ENCODE measurements at regions not wholly inside any gene's neighbourhood (a gene's known extent, or its start where the extent isn't known, plus 50 kb on each side); places are given as distances from the start of the nearest gene placed in this dataset.
A peak's percentile ranks its signal among the peaks of the same experiment; 100 is the strongest.

GRCh38 chr13:99911069-99911964 lies 60.2 kb downstream of the ZIC5 start:
- Histone ChIP-seq H3K27me3 (replicated peaks in 1 of 4; ENCODE audit: control insufficient read depth in 3 of 4, extremely low read depth in 1 of 4, insufficient read depth in 3 of 4, low read length in 3 of 4) (no peaks in the 10 kb centered on the region), H3K9ac (replicated peaks in 1 of 4; ENCODE audit: extremely low read depth in 1 of 4, low read depth in 3 of 4, low read length in 3 of 4) (no peak overlapping the region), H3K18ac (ENCODE audit: extremely low read depth, low read length) (peak overlapping the region; percentile 34), H3K36me3 (ENCODE audit: control insufficient read depth in 2 of 4, insufficient read depth in 4 of 4, low read length in 3 of 4) (no peaks in the 10 kb centered on the region), H2BK15ac (ENCODE audit: low read length) (0 out of 2 replicates have a peak overlapping the region, but pooled peaks have one; percentile 100), H4K8ac (ENCODE audit: extremely low read depth, insufficient read depth, low read length) (no peak overlapping the region), H3K4me3 (ENCODE audit: extremely low read depth in 1 of 4, insufficient read depth in 2 of 4, low read depth in 3 of 4, low read length in 4 of 4) (no peak overlapping the region), H3K56ac (replicated peaks; ENCODE audit: insufficient read length, low read depth, low read length) (no peak overlapping the region), H4K91ac (replicated peaks; ENCODE audit: insufficient read length, low read length) (peak overlapping the region; percentile 57), H3K23me2 (ENCODE audit: low read depth, low read length) (no peaks in the 10 kb centered on the region), H3K79me2 (ENCODE audit: control insufficient read depth in 1 of 2, insufficient read depth in 2 of 2, low read length in 2 of 2) (no peaks in the 10 kb centered on the region), H3K23ac (ENCODE audit: insufficient read length) (no peak overlapping the region), H2BK120ac (replicated peaks; ENCODE audit: low read depth, low read length) (no peak overlapping the region), H4K20me1 (replicated peaks in 1 of 2; ENCODE audit: control insufficient read depth in 1 of 2, insufficient read depth in 2 of 2, low read length in 2 of 2) (no peaks in the 10 kb centered on the region), H2AFZ (ENCODE audit: low read length) (no peak overlapping the region), H3K4me1 (replicated peaks in 1 of 4; ENCODE audit: control insufficient read depth in 3 of 4, insufficient read depth in 4 of 4, low read length in 3 of 4) (peaks cover 1 to 6% (median 3%) of the 10 kb centered on the region in 4 experiments; a peak in 5 of 7 replicates), H4K5ac (ENCODE audit: insufficient read length, low read depth, low read length) (no peak overlapping the region), H3K79me1 (ENCODE audit: low read depth, low read length) (no peaks in the 10 kb centered on the region), H2BK20ac (ENCODE audit: low read length) (peak overlapping the region; percentile 24), H2BK5ac (ENCODE audit: low read depth, low read length) (peak overlapping the region; percentile 60; the same call in 1 of the 2 replicates), H3K4me2 (ENCODE audit: insufficient read depth in 1 of 2, low read depth in 2 of 2, low read length in 2 of 2) (no peak overlapping the region), H3K14ac (ENCODE audit: insufficient read length) (no peak overlapping the region), H3K9me3 (ENCODE audit: insufficient read depth in 2 of 2, low read depth in 1 of 2, low read length in 1 of 2) (no peaks in the 10 kb centered on the region), H3K27ac (ENCODE audit: low read depth, low read length) (no peak overlapping the region), H2AK5ac (ENCODE audit: low read depth, low read length) (peak overlapping the region; percentile 78; the same call in 1 of the 2 replicates), H2BK12ac (ENCODE audit: low read depth, low read length) (peak overlapping the region; percentile 96; the same call in 1 of the 2 replicates), H3K4ac (replicated peaks; ENCODE audit: insufficient read length, low read depth, low read length) (peak overlapping the region; percentile 6)
- 90% methylated on average over 16 of the region's 16 CpGs; no CpG with 5 or more reads in 1 of the 2 experiments for WGBS, 2 experiments (ENCODE audit: extremely low coverage in 1 of 2, insufficient coverage in 1 of 2, insufficient read length in 1 of 2, insufficient replicate concordance in 2 of 2, low coverage in 1 of 2, low lambda C conversion rate in 2 of 2, missing lambda C conversion rate in 1 of 2)
- DNase-seq (ENCODE audit: low read depth in 1 of 2, low spot score in 2 of 2) (no peak), FAIRE-seq (no peak)
- POLR2A ChIA-PET (ENCODE audit: partially characterized antibody): interaction anchor here (1.4 kb wide), 1 partner anchor 13 kb away, joined by 3 read pairs; no protein-coding TSS in a partner anchor
- CTCF ChIA-PET (ENCODE audit: partially characterized antibody): interaction anchor here (2.2 to 6.1 kb wide), 5 partner anchors 11 to 253 kb away, joined by 5 to 93 read pairs (median 58); no protein-coding TSS in a partner anchor
- TF ChIP-seq EP300 (IDR thresholded peaks at IDR 0.05; ENCODE audit: borderline replicate concordance in 1 of 2, low read depth in 2 of 2, low read length in 2 of 2) (no peak), SP1 (IDR thresholded peaks at IDR 0.05; ENCODE audit: low read depth, low read length) (no peak), SP2 (IDR thresholded peaks at IDR 0.05; ENCODE audit: low read length) (no peak), TEAD4 (IDR thresholded peaks at IDR 0.05; ENCODE audit: low read depth, low read length) (no peak), CBX5 (IDR thresholded peaks at IDR 0.05; ENCODE audit: low read depth, low read length) (no peak), POLR2AphosphoS5 (IDR thresholded peaks at IDR 0.05; ENCODE audit: low read depth, low read length) (no peak), SIRT6 (IDR thresholded peaks at IDR 0.05; ENCODE audit: low read length) (no peak), KDM4A (IDR thresholded peaks at IDR 0.05; ENCODE audit: low read depth, low read length, severe bottlenecking) (no peak), SAP30 (IDR thresholded peaks at IDR 0.05; ENCODE audit: insufficient read depth, insufficient replicate concordance, low read length) (no peak), CBX8 (IDR thresholded peaks at IDR 0.05; ENCODE audit: borderline replicate concordance, low read depth, low read length) (no peak), MAX (IDR thresholded peaks at IDR 0.05) (no peak), POU5F1 (IDR thresholded peaks at IDR 0.05; ENCODE audit: low read depth, low read length) (no peak)

All from H1 (cell line).